ENCODE measurements at regions not wholly inside any gene's neighbourhood (a gene's known extent, or its start where the extent isn't known, plus 50 kb on each side); places are given as distances from the start of the nearest gene placed in this dataset.
"Not testable (repeated sequence)": the region's sequence is repeated elsewhere in the genome, so short reads cannot be mapped to it uniquely, and the experiment has no call there.

- no peak for DNase-seq
Observed at GRCh38 chr3:18987070-18987469, 161.2 kb upstream of the KCNH8 start.

- no peak for DNase-seq
Observed at GRCh38 chr3:18982920-18983319, 165.4 kb upstream of the KCNH8 start.

GRCh38 chr3:18976102-18976501 is 172.2 kb upstream of the KCNH8 start:
- DNase-seq, result not testable (repeated sequence)

GRCh38 chr3:18968120-18968519 is 180.2 kb upstream of the KCNH8 start:
- DNase-seq, result no peak

GRCh38 chr3:18965781-18966180 is 182.5 kb upstream of the KCNH8 start:
- DNase-seq, result no peak

- DNase-seq, result no peak
Observed at GRCh38 chr3:18964640-18965039, 183.7 kb upstream of the KCNH8 start.

- DNase-seq, result no peak
Observed at GRCh38 chr3:18951333-18951732, 197.0 kb upstream of the KCNH8 start.

- no peak for DNase-seq
Observed at GRCh38 chr3:18946524-18946923, 201.8 kb upstream of the KCNH8 start.

- no peak for DNase-seq
Observed at GRCh38 chr3:18937574-18937973, 210.7 kb upstream of the KCNH8 start.

- no peak for DNase-seq
Observed at GRCh38 chr3:18919158-18919557, 229.2 kb upstream of the KCNH8 start.

GRCh38 chr3:18917923-18918322 is 230.4 kb upstream of the KCNH8 start:
- no peak for DNase-seq

GRCh38 chr3:18902081-18902793 is 246.1 kb upstream of the KCNH8 start:
- no peak for DNase-seq

- no peak for DNase-seq
Observed at GRCh38 chr3:18901571-18901970, 246.7 kb upstream of the KCNH8 start.

GRCh38 chr3:18900994-18901393 is 247.3 kb upstream of the KCNH8 start:
- DNase-seq, result no peak

GRCh38 chr3:18898911-18899310 is 249.4 kb upstream of the KCNH8 start:
- no peak for DNase-seq

GRCh38 chr3:18892756-18893155 is 255.6 kb upstream of the KCNH8 start:
- DNase-seq, result no peak

GRCh38 chr3:18892047-18892446 is 256.3 kb upstream of the KCNH8 start:
- no peak for DNase-seq

GRCh38 chr3:18891641-18892040 is 256.7 kb upstream of the KCNH8 start:
- DNase-seq, result no peak

GRCh38 chr3:18890449-18890848 is 257.9 kb upstream of the KCNH8 start:
- DNase-seq, result no peak

GRCh38 chr3:18888819-18889218 is 259.5 kb upstream of the KCNH8 start:
- DNase-seq, result no peak

- no peak for DNase-seq
Observed at GRCh38 chr3:18888370-18888769, 259.9 kb upstream of the KCNH8 start.

- no peak for DNase-seq
Observed at GRCh38 chr3:18886331-18886730, 262.0 kb upstream of the KCNH8 start.

GRCh38 chr3:18885612-18886011 is 262.7 kb upstream of the KCNH8 start:
- DNase-seq, result no peak

- no peak for DNase-seq
Observed at GRCh38 chr3:18883571-18883970, 264.7 kb upstream of the KCNH8 start.

GRCh38 chr3:18880691-18881090 is 267.6 kb upstream of the KCNH8 start:
- no peak for DNase-seq

Measured in NCI-H1092 (cell line).